ENCODE measurements at regions not wholly inside any gene's neighbourhood (a gene's known extent, or its start where the extent isn't known, plus 50 kb on each side); places are given as distances from the start of the nearest gene placed in this dataset.
"Not testable (repeated sequence)": the region's sequence is repeated elsewhere in the genome, so short reads cannot be mapped to it uniquely, and the experiment has no call there.

GRCh38 chr13:80727321-80727975, 386.5 kb upstream of the SPRY2 start:
- no peak for DNase-seq

- no peak for DNase-seq
Measured at GRCh38 chr13:80726868-80727267, 385.9 kb upstream of the SPRY2 start.

- no peak for DNase-seq
Measured at GRCh38 chr13:80721689-80722088, 380.8 kb upstream of the SPRY2 start.

- DNase-seq = no peak
Measured at GRCh38 chr13:80718970-80719369, 378.0 kb upstream of the SPRY2 start.

GRCh38 chr13:80717776-80718175, 376.9 kb upstream of the SPRY2 start:
- DNase-seq = no peak

- peak; percentile 49 for DNase-seq
Measured at GRCh38 chr13:80716610-80717081, 375.7 kb upstream of the SPRY2 start.

GRCh38 chr13:80712026-80712425, 371.1 kb upstream of the SPRY2 start:
- no peak for DNase-seq

GRCh38 chr13:80708791-80709190, 367.9 kb upstream of the SPRY2 start:
- DNase-seq = no peak

- DNase-seq = no peak
Measured at GRCh38 chr13:80707000-80707983, 366.4 kb upstream of the SPRY2 start.

- no peak for DNase-seq
Measured at GRCh38 chr13:80706164-80706471, 365.2 kb upstream of the SPRY2 start.

GRCh38 chr13:80705371-80706163, 364.6 kb upstream of the SPRY2 start:
- DNase-seq = no peak

GRCh38 chr13:80704369-80704768, 363.4 kb upstream of the SPRY2 start:
- no peak for DNase-seq

- no peak for DNase-seq
Measured at GRCh38 chr13:80695841-80696240, 354.9 kb upstream of the SPRY2 start.

GRCh38 chr13:80691814-80692213, 350.9 kb upstream of the SPRY2 start:
- DNase-seq = not testable (repeated sequence)

GRCh38 chr13:80690208-80690607, 349.3 kb upstream of the SPRY2 start:
- DNase-seq = no peak

- no peak for DNase-seq
Measured at GRCh38 chr13:80688593-80688992, 347.7 kb upstream of the SPRY2 start.

- no peak for DNase-seq
Measured at GRCh38 chr13:80685942-80686341, 345.0 kb upstream of the SPRY2 start.

- DNase-seq = no peak
Measured at GRCh38 chr13:80684217-80684991, 343.5 kb upstream of the SPRY2 start.

- DNase-seq = no peak
Measured at GRCh38 chr13:80680786-80681366, 339.9 kb upstream of the SPRY2 start.

- no peak for DNase-seq
Measured at GRCh38 chr13:80679423-80679822, 338.5 kb upstream of the SPRY2 start.

GRCh38 chr13:80677227-80677626, 336.3 kb upstream of the SPRY2 start:
- DNase-seq = no peak

- DNase-seq = not testable (repeated sequence)
Measured at GRCh38 chr13:80675442-80675841, 334.5 kb upstream of the SPRY2 start.
